Keratinocyte (primary cell): ENCODE measurements at regions not wholly inside any gene's neighbourhood (a gene's known extent, or its start where the extent isn't known, plus 50 kb on each side); places are given as distances from the start of the nearest gene placed in this dataset.

Experiments
- DNase-seq: peaks from one replicate; pipeline ENCODE4 v3.0.0-alpha.2; 2011; ENCODE audit warnings: low read depth, missing footprints, low spot score
- FAIRE-seq: peaks from 2 replicates; lab custom pipeline; 2011; peaks lifted over from hg19 to GRCh38; lab: Jason Lieb, UNC
- H2AFZ ChIP-seq: 2 replicates; pipeline ENCODE4 v1.6.0; 2012; ENCODE audit warnings: low read length, control low read depth, inconsistent platforms; ENCODE audit not compliant: control insufficient read depth
- H3K27ac ChIP-seq: 2 replicates; pipeline ENCODE4 v1.5.1; 2011; ENCODE audit warnings: low read length; ENCODE audit not compliant: control insufficient read depth, insufficient read depth
- H3K27me3 ChIP-seq: 3 replicates; pipeline ENCODE4 v1.6.0; 2011; ENCODE audit warnings: low read length; ENCODE audit not compliant: control insufficient read depth, insufficient read depth; ENCODE audit errors: extremely low read depth
- H3K36me3 ChIP-seq, 2 experiments: 2 replicates in 1 of 2; 3 replicates in 1 of 2; pipeline ENCODE4 v1.5.1; 2011; ENCODE audit warnings: low read length in 2 of 2, mild to moderate bottlenecking in 1 of 2; ENCODE audit not compliant: control insufficient read depth in 2 of 2, insufficient read depth in 2 of 2; ENCODE audit errors: extremely low read depth in 1 of 2
- H3K4me1 ChIP-seq: 3 replicates; pipeline ENCODE4 v1.5.1; 2011; ENCODE audit warnings: low read length; ENCODE audit not compliant: control insufficient read depth, insufficient read depth; ENCODE audit errors: extremely low read depth
- H3K4me2 ChIP-seq: 3 replicates; pipeline ENCODE4 v1.6.0; 2011; ENCODE audit warnings: low read depth, low read length; ENCODE audit not compliant: control insufficient read depth, insufficient read depth; ENCODE audit errors: extremely low read depth
- H3K4me3 ChIP-seq, 3 experiments: fragments of 200-600 bp in 1 of 3; sonication (generic) in 1 of 3; 2 replicates in 2 of 3; 3 replicates in 1 of 3; pipeline ENCODE4 v1.5.1; 2011 to 2016; ENCODE audit warnings: low read length in 3 of 3, mild to moderate bottlenecking in 3 of 3, control low read depth in 2 of 3, inconsistent platforms in 1 of 3, low read depth in 1 of 3, mixed read lengths in 1 of 3, mixed run types in 1 of 3, moderate library complexity in 1 of 3; ENCODE audit not compliant: control insufficient read depth in 2 of 3, insufficient read depth in 2 of 3; ENCODE audit errors: extremely low read depth in 1 of 3
- H3K79me2 ChIP-seq: 2 replicates; pipeline ENCODE4 v1.6.0; 2012; ENCODE audit warnings: low read length; ENCODE audit not compliant: control insufficient read depth, insufficient read depth
- H3K9ac ChIP-seq: 3 replicates; pipeline ENCODE4 v1.6.0; 2011; ENCODE audit warnings: low read length; ENCODE audit not compliant: control insufficient read depth, insufficient read depth; ENCODE audit errors: extremely low read depth
- H3K9me1 ChIP-seq: 3 replicates; pipeline ENCODE4 v1.6.0; 2011; ENCODE audit warnings: low read length; ENCODE audit not compliant: control insufficient read depth, insufficient read depth; ENCODE audit errors: extremely low read depth
- H3K9me3 ChIP-seq: 2 replicates; pipeline ENCODE4 v1.5.1; 2012; ENCODE audit warnings: low read depth, low read length; ENCODE audit not compliant: control insufficient read depth
- H4K20me1 ChIP-seq: 3 replicates; pipeline ENCODE4 v1.6.0; 2011; ENCODE audit warnings: low read length; ENCODE audit not compliant: control insufficient read depth, insufficient read depth; ENCODE audit errors: extremely low read depth
- EZH2 ChIP-seq: IDR thresholded peaks from one replicate; pipeline ENCODE4 v1.6.1; 2012; ENCODE audit warnings: inconsistent platforms, mild to moderate bottlenecking, low read length, moderate library complexity
- dilution Hi-C: fragments of 300-500 bp; cut with MboI; formaldehyde crosslinking; loops from one replicate; pipeline ENCODE4 v1.7.0; 2020; ENCODE audit warnings: low sequenced_read_pairs; ENCODE audit not compliant: extremely low pct_ligation_motif_present
- TF ChIP-seq, protein P1 (sequence below), 3 experiments: IDR thresholded peaks in 1 of 3; conservative IDR thresholded peaks in 1 of 3; optimal IDR thresholded peaks in 1 of 3; 2 replicates in 2 of 3; 3 replicates in 1 of 3; pipeline versions ENCODE3 to v1.5.1; 2011; ENCODE audit warnings: low read length in 3 of 3, mild to moderate bottlenecking in 3 of 3, moderate library complexity in 2 of 3, control low read depth in 1 of 3, inconsistent platforms in 1 of 3; ENCODE audit not compliant: insufficient read depth in 2 of 3; ENCODE audit errors: extremely low read depth in 1 of 3

DNA sequence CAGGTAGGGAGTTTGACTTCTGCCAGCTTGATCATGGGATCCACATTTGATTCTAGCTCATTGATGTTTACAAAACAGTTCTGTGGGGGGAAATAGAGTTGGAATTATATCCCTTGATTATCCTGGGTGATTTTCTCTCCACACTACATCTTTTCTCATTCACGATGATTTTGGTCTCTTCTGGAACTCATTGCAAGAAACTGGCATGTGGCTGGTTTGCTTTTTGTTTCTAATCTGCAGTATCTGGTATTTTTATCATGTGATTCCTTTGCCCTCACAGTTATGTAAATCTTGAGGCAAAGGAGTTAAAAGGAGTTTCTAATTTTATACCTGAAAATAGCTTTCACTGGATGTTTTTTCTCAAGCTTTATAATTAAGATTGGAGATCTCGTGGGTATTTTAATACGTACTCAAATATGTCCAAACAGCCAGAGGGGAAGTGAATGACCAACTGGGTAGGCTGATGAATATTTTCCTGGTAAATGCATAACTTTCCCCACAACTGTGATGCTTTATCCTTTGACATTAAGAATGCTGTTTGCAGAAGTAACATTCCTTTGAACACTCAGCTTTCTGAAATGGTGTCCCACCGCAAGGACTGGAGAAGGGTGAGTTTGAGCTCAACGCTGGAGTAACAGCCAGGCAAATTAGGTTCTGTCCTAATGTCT is 502.9 kb upstream of the ZEB2 start:
- Histone ChIP-seq H3K4me3 (no peak overlapping the region), H2AFZ (no peak overlapping the region), H3K4me1 (no peaks in the 10 kb centered on the region), H3K4me2 (no peak overlapping the region), H3K9me3 (no peaks in the 10 kb centered on the region), H3K79me2 (no peaks in the 10 kb centered on the region), H4K20me1 (no peaks in the 10 kb centered on the region), H3K36me3 (no peaks in the 10 kb centered on the region), H3K9me1 (no peaks in the 10 kb centered on the region), H3K27ac (no peak overlapping the region), H3K9ac (no peak overlapping the region), H3K27me3 (no peaks in the 10 kb centered on the region)
- DNase-seq, result no peak
- dilution Hi-C loops, result no loop called here
- TF ChIP-seq, protein P1, sequence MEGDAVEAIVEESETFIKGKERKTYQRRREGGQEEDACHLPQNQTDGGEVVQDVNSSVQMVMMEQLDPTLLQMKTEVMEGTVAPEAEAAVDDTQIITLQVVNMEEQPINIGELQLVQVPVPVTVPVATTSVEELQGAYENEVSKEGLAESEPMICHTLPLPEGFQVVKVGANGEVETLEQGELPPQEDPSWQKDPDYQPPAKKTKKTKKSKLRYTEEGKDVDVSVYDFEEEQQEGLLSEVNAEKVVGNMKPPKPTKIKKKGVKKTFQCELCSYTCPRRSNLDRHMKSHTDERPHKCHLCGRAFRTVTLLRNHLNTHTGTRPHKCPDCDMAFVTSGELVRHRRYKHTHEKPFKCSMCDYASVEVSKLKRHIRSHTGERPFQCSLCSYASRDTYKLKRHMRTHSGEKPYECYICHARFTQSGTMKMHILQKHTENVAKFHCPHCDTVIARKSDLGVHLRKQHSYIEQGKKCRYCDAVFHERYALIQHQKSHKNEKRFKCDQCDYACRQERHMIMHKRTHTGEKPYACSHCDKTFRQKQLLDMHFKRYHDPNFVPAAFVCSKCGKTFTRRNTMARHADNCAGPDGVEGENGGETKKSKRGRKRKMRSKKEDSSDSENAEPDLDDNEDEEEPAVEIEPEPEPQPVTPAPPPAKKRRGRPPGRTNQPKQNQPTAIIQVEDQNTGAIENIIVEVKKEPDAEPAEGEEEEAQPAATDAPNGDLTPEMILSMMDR (optimal IDR thresholded peaks at IDR 0.05 in 1 of 3, IDR thresholded peaks at IDR 0.05 in 1 of 3, conservative IDR thresholded peaks at IDR 0.05 in 1 of 3; ENCODE audit: extremely low read depth in 1 of 3, insufficient read depth in 2 of 3, low read length in 3 of 3), result no peak
- FAIRE-seq, result no peak

DNA sequence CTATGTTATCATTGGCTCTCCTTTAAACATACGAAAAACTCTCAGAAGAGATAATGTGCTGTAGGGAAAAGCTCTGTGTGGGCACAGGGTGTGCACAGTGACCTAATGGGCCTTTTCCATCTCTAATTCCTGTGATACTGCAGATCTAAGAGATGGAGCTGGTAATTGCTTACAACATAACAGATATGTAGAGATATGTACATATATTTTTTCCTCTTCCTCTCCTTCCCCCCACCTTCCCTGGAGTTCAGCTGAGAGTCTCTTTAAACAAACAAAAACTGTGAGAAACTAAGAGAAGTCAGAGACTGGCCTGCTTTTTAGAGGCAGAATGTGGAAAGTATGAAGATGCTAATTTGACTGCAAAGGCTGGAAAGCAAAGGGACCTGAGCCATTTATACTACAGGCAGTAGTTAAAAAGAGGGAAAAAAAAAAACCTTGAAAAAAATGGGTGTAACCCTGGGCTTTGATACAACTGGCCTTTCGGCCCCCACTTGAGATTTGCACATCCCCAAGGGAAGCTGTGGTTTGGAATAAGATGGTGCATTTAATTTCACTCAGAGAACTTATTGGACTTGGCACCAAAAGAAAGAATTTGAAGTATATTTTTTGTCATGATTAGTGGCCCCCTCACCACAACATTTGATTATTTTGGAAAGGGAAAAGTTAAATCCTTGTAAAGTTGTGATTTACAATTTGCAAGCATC is 502.2 kb upstream of the ZEB2 start:
- Histone ChIP-seq H3K4me2 (no peak overlapping the region), H3K27ac (no peak overlapping the region), H3K36me3 (no peaks in the 10 kb centered on the region), H3K4me3 (no peak overlapping the region), H3K79me2 (no peaks in the 10 kb centered on the region), H3K4me1 (no peaks in the 10 kb centered on the region), H3K9ac (no peak overlapping the region), H3K27me3 (no peaks in the 10 kb centered on the region), H4K20me1 (no peaks in the 10 kb centered on the region), H3K9me1 (no peaks in the 10 kb centered on the region), H3K9me3 (no peaks in the 10 kb centered on the region), H2AFZ (no peak overlapping the region)
- TF ChIP-seq, protein P1 (optimal IDR thresholded peaks at IDR 0.05 in 1 of 3, IDR thresholded peaks at IDR 0.05 in 1 of 3, conservative IDR thresholded peaks at IDR 0.05 in 1 of 3; ENCODE audit: extremely low read depth in 1 of 3, insufficient read depth in 2 of 3, low read length in 3 of 3), result no peak
- no peak for TF ChIP-seq EZH2
- DNase-seq (no peak), FAIRE-seq (no peak)
- dilution Hi-C loops, result no loop called here
